ENCODE measurements at regions not wholly inside any gene's neighbourhood (a gene's known extent, or its start where the extent isn't known, plus 50 kb on each side); places are given as distances from the start of the nearest gene placed in this dataset.

DNA sequence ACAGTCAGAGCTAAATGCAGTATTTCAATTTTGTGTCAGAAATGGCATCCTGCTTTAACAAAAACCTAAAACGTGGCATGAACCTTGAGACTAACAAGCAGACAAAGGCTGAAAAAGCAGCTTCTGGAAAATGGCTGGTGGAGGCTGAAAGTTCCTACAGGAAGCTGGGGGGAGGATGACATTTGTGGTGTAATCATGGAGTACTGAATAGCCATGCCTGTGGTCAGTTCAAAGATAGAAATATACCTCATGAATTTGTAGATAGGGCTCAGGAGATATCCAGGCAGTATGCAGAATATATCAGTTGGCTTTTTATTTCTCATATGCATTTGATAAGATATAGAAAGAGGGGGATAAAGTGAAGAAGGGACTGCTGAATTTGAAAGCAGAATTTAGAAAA is 181.7 kb downstream of the UQCRFS1 start:
- Histone ChIP-seq H3K27ac (ENCODE audit: insufficient read depth, low read depth, low read length) (no peak overlapping the region), H3K9me1 (replicated peaks; ENCODE audit: control insufficient read depth, extremely low read depth, insufficient read depth, low read length) (no peaks in the 10 kb centered on the region), H3K36me3 (ENCODE audit: control insufficient read depth in 2 of 2, extremely low read depth in 1 of 2, insufficient read depth in 2 of 2, low read length in 2 of 2) (no peaks in the 10 kb centered on the region), H4K20me1 (replicated peaks; ENCODE audit: control insufficient read depth, extremely low read depth, insufficient read depth, low read length) (no peaks in the 10 kb centered on the region), H3K27me3 (ENCODE audit: control insufficient read depth in 2 of 2, insufficient read depth in 2 of 2, low read length in 2 of 2) (no peaks in the 10 kb centered on the region), H3K9me3 (replicated peaks; ENCODE audit: control insufficient read depth, insufficient read depth, low read length) (peaks cover 8% of the 10 kb centered on the region), H3K9ac (replicated peaks; ENCODE audit: extremely low read depth, insufficient read depth, low read length) (no peak overlapping the region), H3K4me2 (ENCODE audit: insufficient read depth, low read length) (no peak overlapping the region), H3K4me3 (replicated peaks in 1 of 3; ENCODE audit: insufficient read depth in 1 of 3, low read depth in 1 of 3, low read length in 3 of 3) (no peak overlapping the region), H2AFZ (ENCODE audit: low read depth, low read length) (no peak overlapping the region), H3K79me2 (ENCODE audit: control insufficient read depth, insufficient read depth, low read length) (no peaks in the 10 kb centered on the region), H3K4me1 (ENCODE audit: control insufficient read depth, extremely low read depth, insufficient read depth, low read length) (no peaks in the 10 kb centered on the region)
- no TSS peak for BruUV-seq (replicated peaks)
- FAIRE-seq: no peak
- DNase-seq (ENCODE audit: low read depth, low spot score): no peak
- CTCF ChIA-PET: no interaction called here
- intact Hi-C loops (cut with micrococcal nuclease): no loop called here
- no peak for TF ChIP-seq GATA2 (IDR thresholded peaks at IDR 0.05; ENCODE audit: insufficient read depth, insufficient read length, low read depth, low read length)
- TF ChIP-seq EZH2 (IDR thresholded peaks at IDR 0.05; ENCODE audit: borderline replicate concordance, low read depth, low read length, severe bottlenecking): no peak
- no peak for TF ChIP-seq JUN (IDR thresholded peaks at IDR 0.05; ENCODE audit: borderline replicate concordance, insufficient read depth, insufficient read length, low read depth)
- POLR2A ChIA-PET: no interaction called here
- dilution Hi-C loops (cut with MboI; ENCODE audit: extremely low pct_ligation_motif_present, low sequenced_read_pairs): no loop called here

DNA sequence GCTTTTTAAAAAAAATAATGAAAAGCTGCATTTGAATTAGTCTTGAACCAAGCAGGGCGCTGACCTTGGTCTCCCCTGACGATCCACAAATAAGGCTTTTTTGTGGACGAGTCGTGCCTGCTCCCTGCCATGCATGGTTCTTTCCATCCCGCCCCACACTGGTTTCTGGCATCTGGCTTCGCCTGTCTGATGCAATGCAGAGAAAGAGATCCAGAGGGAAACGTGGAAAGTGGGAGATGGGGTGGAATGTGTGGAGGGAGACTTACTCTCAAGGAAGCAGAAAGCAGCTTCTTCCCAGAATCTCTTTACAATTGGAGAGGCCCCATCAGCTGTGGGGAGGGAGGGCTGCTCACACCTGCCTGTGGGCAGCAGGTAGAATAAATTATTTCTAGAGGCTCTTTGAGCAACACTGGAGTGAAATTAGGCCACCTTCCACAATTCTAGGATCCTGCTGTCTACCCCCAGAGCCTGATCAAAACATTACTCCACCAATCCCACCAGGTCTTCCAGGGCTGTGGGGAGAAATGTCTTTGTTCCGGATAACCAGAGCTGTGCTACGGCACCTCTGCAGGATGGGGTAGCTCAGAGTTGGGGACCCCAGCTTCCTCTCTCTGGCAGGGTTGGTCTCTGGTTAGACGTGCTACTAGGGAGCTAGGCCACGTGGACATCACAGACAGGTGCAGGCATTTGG is 183.5 kb downstream of the UQCRFS1 start:
- no peak overlapping the region for H3K9ac ChIP-seq (replicated peaks; ENCODE audit: extremely low read depth, insufficient read depth, low read length)
- DNase-seq (ENCODE audit: low read depth, low spot score) (no peak), FAIRE-seq (no peak)
- POLR2A ChIA-PET: no interaction called here
- H3K27ac ChIP-seq (ENCODE audit: insufficient read depth, low read depth, low read length): no peak overlapping the region
- intact Hi-C loops (cut with micrococcal nuclease) (no loop called here), dilution Hi-C loops (cut with MboI; ENCODE audit: extremely low pct_ligation_motif_present, low sequenced_read_pairs) (no loop called here)
- H3K4me2 ChIP-seq (ENCODE audit: insufficient read depth, low read length): no peak overlapping the region
- CTCF ChIA-PET: no interaction called here
- no peaks in the 10 kb centered on the region for H3K79me2 ChIP-seq (ENCODE audit: control insufficient read depth, insufficient read depth, low read length)
- H3K9me1 ChIP-seq (replicated peaks; ENCODE audit: control insufficient read depth, extremely low read depth, insufficient read depth, low read length): no peaks in the 10 kb centered on the region
- TF ChIP-seq, protein P1, sequence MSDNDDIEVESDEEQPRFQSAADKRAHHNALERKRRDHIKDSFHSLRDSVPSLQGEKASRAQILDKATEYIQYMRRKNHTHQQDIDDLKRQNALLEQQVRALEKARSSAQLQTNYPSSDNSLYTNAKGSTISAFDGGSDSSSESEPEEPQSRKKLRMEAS (IDR thresholded peaks at IDR 0.05; ENCODE audit: insufficient read depth, insufficient read length): no peak
- TF ChIP-seq POLR2AphosphoS5 (IDR thresholded peaks at IDR 0.05; ENCODE audit: insufficient read depth, low read depth, low read length) (no peak), EZH2 (IDR thresholded peaks at IDR 0.05; ENCODE audit: borderline replicate concordance, low read depth, low read length, severe bottlenecking) (no peak), JUN (IDR thresholded peaks at IDR 0.05; ENCODE audit: borderline replicate concordance, insufficient read depth, insufficient read length, low read depth) (no peak), GATA2 (IDR thresholded peaks at IDR 0.05; ENCODE audit: insufficient read depth, insufficient read length, low read depth, low read length) (no peak), POLR2A (IDR thresholded peaks at IDR 0.05; ENCODE audit: low read depth, low read length) (no peak), MYC (IDR thresholded peaks at IDR 0.05; ENCODE audit: low read depth, low read length) (no peak), FOS (IDR thresholded peaks at IDR 0.05; ENCODE audit: borderline replicate concordance, insufficient read depth, low read length) (no peak)
- TF ChIP-seq, protein P2, sequence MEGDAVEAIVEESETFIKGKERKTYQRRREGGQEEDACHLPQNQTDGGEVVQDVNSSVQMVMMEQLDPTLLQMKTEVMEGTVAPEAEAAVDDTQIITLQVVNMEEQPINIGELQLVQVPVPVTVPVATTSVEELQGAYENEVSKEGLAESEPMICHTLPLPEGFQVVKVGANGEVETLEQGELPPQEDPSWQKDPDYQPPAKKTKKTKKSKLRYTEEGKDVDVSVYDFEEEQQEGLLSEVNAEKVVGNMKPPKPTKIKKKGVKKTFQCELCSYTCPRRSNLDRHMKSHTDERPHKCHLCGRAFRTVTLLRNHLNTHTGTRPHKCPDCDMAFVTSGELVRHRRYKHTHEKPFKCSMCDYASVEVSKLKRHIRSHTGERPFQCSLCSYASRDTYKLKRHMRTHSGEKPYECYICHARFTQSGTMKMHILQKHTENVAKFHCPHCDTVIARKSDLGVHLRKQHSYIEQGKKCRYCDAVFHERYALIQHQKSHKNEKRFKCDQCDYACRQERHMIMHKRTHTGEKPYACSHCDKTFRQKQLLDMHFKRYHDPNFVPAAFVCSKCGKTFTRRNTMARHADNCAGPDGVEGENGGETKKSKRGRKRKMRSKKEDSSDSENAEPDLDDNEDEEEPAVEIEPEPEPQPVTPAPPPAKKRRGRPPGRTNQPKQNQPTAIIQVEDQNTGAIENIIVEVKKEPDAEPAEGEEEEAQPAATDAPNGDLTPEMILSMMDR (IDR thresholded peaks at IDR 0.05; ENCODE audit: extremely low read depth in 1 of 2, insufficient read depth in 1 of 2, low read depth in 1 of 2, low read length in 2 of 2): no peak
- no peak overlapping the region for H2AFZ ChIP-seq (ENCODE audit: low read depth, low read length)
- H3K27me3 ChIP-seq (ENCODE audit: control insufficient read depth in 2 of 2, insufficient read depth in 2 of 2, low read length in 2 of 2): no peaks in the 10 kb centered on the region
- no peaks in the 10 kb centered on the region for H3K36me3 ChIP-seq (ENCODE audit: control insufficient read depth in 2 of 2, extremely low read depth in 1 of 2, insufficient read depth in 2 of 2, low read length in 2 of 2)
- H3K9me3 ChIP-seq (replicated peaks; ENCODE audit: control insufficient read depth, insufficient read depth, low read length): peaks cover 2% of the 10 kb centered on the region
- no TSS peak for BruUV-seq (replicated peaks)
- no peaks in the 10 kb centered on the region for H3K4me1 ChIP-seq (ENCODE audit: control insufficient read depth, extremely low read depth, insufficient read depth, low read length)
- no peaks in the 10 kb centered on the region for H4K20me1 ChIP-seq (replicated peaks; ENCODE audit: control insufficient read depth, extremely low read depth, insufficient read depth, low read length)
- no peak overlapping the region for H3K4me3 ChIP-seq (replicated peaks in 1 of 3; ENCODE audit: insufficient read depth in 1 of 3, low read depth in 1 of 3, low read length in 3 of 3)

All from endothelial cell of umbilical vein (primary cell).